NCI-H510A (cell line): ENCODE measurements at regions not wholly inside any gene's neighbourhood (a gene's known extent, or its start where the extent isn't known, plus 50 kb on each side); places are given as distances from the start of the nearest gene placed in this dataset.
"Not testable (repeated sequence)": the region's sequence is repeated elsewhere in the genome, so short reads cannot be mapped to it uniquely, and the experiment has no call there.

Experiments used
- DNase-seq: peaks from one replicate; lab custom pipeline; 2025; lab: John Stamatoyannopoulos, UW

GRCh38 chr7:130849604-130850003, 115.6 kb upstream of the KLF14 start:
- DNase-seq = no peak

DNA sequence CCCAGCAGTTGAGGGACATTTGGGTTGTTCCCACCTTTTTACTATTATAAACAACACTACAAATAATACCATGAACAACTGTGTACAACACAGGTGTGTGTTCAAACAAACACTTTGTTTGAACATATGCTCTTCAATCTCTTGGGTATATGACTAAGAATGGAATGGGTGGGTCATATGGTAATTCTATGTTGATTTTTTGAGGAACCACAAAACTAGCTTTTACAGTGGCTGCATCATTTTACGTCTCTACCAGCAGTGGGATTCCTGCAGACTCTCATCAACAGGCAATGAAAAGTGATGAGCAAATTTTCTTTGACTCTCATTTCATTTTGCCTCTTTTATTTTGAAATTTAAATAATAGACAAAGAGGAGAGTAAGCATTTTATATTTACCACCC, 116.9 kb upstream of the KLF14 start:
- DNase-seq = no peak

DNA sequence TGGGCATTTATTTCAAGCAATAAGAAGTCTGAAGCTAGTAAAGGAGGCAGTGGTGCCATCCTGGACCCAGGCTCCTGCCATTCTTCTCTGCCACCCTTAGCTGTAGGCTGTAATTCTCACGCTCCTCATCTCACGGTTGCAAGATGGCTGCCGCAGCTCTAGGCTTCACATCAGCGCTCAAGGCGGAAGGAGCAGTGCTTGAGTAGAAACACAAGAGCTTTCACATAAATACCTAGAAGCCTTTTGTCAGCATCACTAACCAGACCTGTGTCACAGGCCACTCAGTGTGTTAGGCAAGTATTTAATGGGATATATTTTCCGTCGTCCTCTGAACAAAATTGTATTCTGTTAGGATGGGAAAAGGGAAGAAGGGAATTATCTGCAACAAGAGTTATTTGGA, 118.9 kb upstream of the KLF14 start:
- DNase-seq = no peak

DNA sequence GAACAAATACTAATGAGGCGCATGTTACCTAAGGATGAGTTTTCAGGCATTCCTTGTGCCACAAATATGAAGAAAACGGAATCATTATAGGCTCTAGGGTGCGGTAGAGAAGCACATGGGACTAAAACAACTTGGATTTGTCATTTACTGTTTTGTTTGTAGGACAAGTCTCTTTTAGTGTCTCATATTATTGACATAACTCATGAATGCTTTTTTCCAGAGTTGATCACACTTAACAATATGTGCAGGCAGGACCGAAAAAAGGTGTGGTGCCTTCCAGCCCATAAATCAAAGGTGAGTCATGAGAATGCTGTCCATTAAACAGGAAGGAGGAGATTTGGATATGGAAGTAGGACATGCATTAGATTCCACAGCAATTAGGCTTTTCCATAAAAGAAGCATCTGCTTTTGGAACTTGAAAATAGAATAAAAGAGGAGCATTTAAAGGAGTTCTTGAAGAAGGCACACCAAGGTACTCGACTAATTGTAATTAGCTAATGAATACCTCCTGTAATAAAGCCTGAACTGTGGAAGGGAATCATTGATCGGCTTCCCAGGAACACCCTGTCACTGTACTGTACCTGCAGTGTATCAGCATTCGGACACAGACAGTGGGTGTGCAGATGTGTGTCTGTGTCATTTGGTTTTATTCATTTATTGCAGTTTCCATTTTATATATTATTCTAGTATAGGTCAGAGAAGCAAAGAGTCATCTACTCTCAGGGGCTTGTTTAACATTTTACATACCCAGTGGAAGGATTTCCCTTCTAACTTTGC, 119.7 kb upstream of the KLF14 start:
- DNase-seq = no peak

DNA sequence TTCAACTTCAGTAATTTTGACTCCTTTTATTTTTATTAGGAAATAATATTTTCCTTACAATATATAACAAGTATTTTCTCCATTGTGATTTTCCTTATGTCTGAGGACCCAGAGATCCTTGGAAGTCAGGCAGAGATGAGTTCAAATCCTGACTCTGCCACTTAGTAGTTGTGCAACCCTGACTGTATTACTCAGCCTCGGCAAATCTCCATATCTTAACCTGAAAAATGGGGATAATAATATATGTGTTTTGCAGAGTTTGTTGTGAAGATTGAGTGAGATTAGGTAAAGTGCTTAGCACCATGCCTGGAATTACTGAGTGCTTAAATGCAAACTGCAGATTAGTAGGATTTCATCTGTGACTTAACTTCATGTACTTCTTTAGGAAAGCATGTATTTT, 120.5 kb upstream of the KLF14 start:
- DNase-seq = no peak

- no peak for DNase-seq
These were observed 122.9 kb upstream of the KLF14 start for GRCh38 chr7:130856866-130857265.

DNA sequence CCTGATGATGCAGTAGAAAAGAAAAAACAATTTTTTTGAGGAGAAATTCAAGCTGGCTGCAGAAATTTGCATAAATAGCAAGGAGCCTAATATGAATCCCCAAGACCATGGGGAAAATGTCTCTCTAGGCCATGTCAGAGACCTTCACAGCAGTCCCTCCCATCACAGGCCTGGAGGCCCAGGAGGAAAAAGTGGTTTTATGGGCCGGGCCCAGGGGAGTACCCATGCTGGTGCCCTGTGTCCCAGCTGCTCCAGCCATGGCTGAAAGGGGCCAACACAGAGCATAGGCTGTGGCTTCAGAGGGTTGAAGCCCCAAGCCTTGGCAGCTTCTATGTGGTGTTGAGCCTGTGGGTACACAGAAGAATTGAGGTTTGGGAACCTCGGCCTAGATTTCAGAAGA, 126.8 kb upstream of the KLF14 start:
- DNase-seq = not testable (repeated sequence)

GRCh38 chr7:130865408-130866236, 131.6 kb upstream of the KLF14 start:
- no peak for DNase-seq

DNA sequence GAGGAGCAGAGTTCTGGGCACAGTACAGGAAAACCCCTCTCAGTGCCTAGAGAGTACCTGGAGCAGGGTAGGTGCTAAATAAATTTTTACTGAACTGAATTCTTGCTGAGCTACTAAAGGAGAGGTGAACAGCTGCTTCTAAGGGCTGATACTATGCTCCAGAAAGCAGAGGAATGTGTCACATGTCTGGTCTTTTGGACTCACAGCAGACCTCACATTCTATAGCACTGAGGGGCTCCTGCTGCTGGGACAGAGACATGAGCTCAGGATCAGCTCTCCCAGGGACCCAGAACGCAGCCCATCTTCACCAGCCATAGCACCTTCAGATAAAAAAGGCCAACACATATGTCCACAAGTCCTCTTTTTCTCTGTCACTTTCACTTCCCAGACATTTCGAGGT, 133.0 kb upstream of the KLF14 start:
- no peak for DNase-seq

- no peak for DNase-seq
These were observed 133.7 kb upstream of the KLF14 start for GRCh38 chr7:130867581-130868136.

DNA sequence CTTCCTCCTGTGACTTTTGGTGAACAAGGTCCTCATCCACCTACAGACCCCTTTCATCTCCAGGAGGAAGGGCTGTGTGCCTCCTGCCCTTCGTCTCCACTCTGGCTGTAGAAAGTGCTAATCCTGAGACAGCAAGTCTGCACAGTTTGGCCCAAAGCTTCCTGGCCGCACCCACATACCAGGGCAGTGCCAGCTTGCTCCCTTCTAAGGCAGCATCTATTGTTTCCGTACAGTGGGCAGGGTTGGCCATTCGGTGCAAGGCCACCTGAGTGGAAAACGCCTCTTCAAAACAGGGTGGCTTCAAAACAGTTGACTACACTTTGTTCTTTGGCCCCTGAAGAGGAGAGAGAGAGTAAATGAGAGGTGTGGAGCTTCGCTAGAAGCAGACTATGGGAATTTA, 134.1 kb upstream of the KLF14 start:
- DNase-seq = no peak

GRCh38 chr7:130869918-130870317, 135.9 kb upstream of the KLF14 start:
- no peak for DNase-seq

GRCh38 chr7:130872341-130872740, 138.3 kb upstream of the KLF14 start:
- no peak for DNase-seq

DNA sequence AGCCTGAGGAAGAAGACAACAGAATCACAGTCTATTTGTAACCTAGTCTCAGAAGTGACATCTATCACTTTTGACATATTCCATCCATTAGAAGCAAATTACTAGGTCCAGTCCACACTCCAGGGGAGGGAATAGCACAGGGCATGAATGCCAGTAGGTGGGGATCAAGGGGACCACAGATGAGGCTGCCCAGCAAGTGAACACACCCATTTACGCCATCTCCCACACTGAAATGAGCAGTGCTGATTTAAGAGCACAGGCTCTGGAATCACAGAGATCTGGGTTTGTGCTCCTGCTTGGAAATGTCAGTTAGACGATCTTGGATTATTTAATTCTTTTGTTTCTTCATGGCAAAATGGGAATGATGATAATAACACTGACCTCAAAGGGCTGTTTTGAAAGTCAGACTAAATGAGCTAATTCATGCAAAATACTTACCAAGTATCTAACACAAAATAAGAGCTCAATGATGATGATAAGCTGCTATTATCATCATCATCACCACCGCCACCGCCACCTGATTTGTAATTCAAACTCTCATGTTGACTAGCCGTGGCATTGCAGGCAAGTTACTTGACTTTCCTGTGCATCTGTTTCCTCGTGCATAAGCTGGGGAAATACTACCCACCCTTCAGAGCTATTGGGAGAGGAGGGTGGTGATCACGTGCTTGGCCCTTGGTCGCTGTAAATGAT, 138.9 kb upstream of the KLF14 start:
- DNase-seq = no peak

- no peak for DNase-seq
These were observed 140.3 kb upstream of the KLF14 start for GRCh38 chr7:130874071-130874915.

- no peak for DNase-seq
These were observed 141.3 kb upstream of the KLF14 start for GRCh38 chr7:130875265-130875741.

GRCh38 chr7:130875901-130876300, 141.9 kb upstream of the KLF14 start:
- DNase-seq = no peak

- DNase-seq = no peak
These were observed 143.4 kb upstream of the KLF14 start for GRCh38 chr7:130877236-130877990.

DNA sequence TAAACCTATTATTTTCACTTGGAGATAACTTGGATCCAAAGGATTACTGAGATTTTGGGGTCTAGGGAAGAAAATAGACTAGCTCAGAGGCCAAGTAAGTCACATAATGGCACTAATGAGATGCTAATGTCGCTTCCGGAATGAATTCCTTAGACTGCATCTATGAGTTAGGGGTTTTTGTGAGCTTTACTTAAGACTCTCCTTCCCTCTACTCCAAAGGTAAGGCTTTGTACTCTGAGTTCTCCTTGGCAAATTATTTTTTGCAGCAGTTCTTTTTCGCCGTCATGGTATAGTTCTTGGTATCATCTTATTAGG, 143.9 kb upstream of the KLF14 start:
- DNase-seq = no peak

DNA sequence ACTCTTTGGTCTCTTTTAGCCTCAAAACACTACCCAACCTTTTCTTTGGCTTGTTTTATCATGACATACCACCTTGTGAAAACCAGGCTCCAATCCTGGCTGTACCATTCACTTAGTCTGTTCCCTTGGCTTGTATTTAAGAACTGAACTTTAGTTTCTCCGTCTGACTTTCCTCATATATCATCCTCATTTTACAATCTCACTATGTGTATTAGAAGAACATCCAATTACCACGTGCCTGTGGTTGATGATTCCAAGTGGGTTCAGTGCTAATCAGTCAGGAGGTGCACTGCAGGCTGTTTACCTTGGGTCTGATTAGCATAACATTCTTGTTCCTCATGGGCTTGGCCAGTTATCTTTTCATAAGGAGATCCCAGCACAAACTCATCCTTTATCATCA, 144.8 kb upstream of the KLF14 start:
- DNase-seq = no peak

- no peak for DNase-seq
These were observed 145.2 kb upstream of the KLF14 start for GRCh38 chr7:130879191-130879590.
